ENCODE measurements at regions not wholly inside any gene's neighbourhood (a gene's known extent, or its start where the extent isn't known, plus 50 kb on each side); places are given as distances from the start of the nearest gene placed in this dataset.
A peak's percentile ranks its signal among the peaks of the same experiment; 100 is the strongest.

GRCh38 chr13:110822669-110822945, 92.3 kb downstream of the ANKRD10 start:
- TF ChIP-seq Cebpa-rat (IDR thresholded peaks at IDR 0.05): no peak
- H3K27ac ChIP-seq: no peak overlapping the region

GRCh38 chr13:110824702-110825300, 90.1 kb downstream of the ANKRD10 start:
- no peak for TF ChIP-seq Cebpa-rat (IDR thresholded peaks at IDR 0.05)
- peaks cover 0 to 17% (median 8%) of the 10 kb centered on the region in 10 experiments; a peak in 14 of 20 replicates for H3K4me1 ChIP-seq
- no peak overlapping the region for H3K4me3 ChIP-seq
- no peaks in the 10 kb centered on the region for H3K27me3 ChIP-seq
- no peaks in the 10 kb centered on the region for H3K36me3 ChIP-seq
- H3K9ac ChIP-seq: no peak overlapping the region
- peaks cover 0 to 12% (median 0%) of the 10 kb centered on the region in 11 experiments; a peak in 5 of 22 replicates for H3K9me3 ChIP-seq (replicated peaks in 1 of 11)
- no peaks in the 10 kb centered on the region for H4K20me1 ChIP-seq
- no peak overlapping the region for H3K27ac ChIP-seq
- H3K4me2 ChIP-seq: no peak overlapping the region

More at GRCh38 chr13:110822669-110822945, 92.3 kb downstream of the ANKRD10 start:
- H3K9ac ChIP-seq: no peak overlapping the region
- peaks cover 0 to 12% (median 0%) of the 10 kb centered on the region in 11 experiments; a peak in 5 of 22 replicates for H3K9me3 ChIP-seq (replicated peaks in 1 of 11)
- H3K36me3 ChIP-seq: no peaks in the 10 kb centered on the region
- no peaks in the 10 kb centered on the region for H3K27me3 ChIP-seq
- H3K4me1 ChIP-seq: peaks cover 0 to 28% (median 18%) of the 10 kb centered on the region in 10 experiments; a peak in 14 of 20 replicates
- H3K4me3 ChIP-seq: no peak overlapping the region
- H3K4me2 ChIP-seq: 0 out of 22 replicates have a peak overlapping the region, but pooled peaks of 1 of the 11 experiments have one; percentile 10
- no peaks in the 10 kb centered on the region for H4K20me1 ChIP-seq

GRCh38 chr13:110825516-110825915, 89.4 kb downstream of the ANKRD10 start:
- Histone ChIP-seq H3K27ac (no peak overlapping the region), H3K4me2 (no peak overlapping the region), H3K27me3 (no peaks in the 10 kb centered on the region), H3K9me3 (replicated peaks in 1 of 11) (peaks cover 0 to 12% (median 0%) of the 10 kb centered on the region in 11 experiments; a peak in 5 of 22 replicates), H3K9ac (no peak overlapping the region), H3K36me3 (no peaks in the 10 kb centered on the region), H4K20me1 (no peaks in the 10 kb centered on the region), H3K4me1 (peaks cover 0 to 12% (median 3%) of the 10 kb centered on the region in 10 experiments; a peak in 13 of 20 replicates), H3K4me3 (no peak overlapping the region)
- TF ChIP-seq Cebpa-rat (IDR thresholded peaks at IDR 0.05): no peak

GRCh38 chr13:110826101-110826500, 88.8 kb downstream of the ANKRD10 start:
- Histone ChIP-seq H3K4me3 (no peak overlapping the region), H4K20me1 (no peaks in the 10 kb centered on the region), H3K9ac (no peak overlapping the region), H3K27ac (no peak overlapping the region), H3K4me1 (peaks cover 0 to 8% (median 0%) of the 10 kb centered on the region in 10 experiments; a peak in 3 of 20 replicates), H3K36me3 (no peaks in the 10 kb centered on the region), H3K9me3 (replicated peaks in 1 of 11) (peaks cover 0 to 12% (median 0%) of the 10 kb centered on the region in 11 experiments; a peak in 5 of 22 replicates), H3K27me3 (no peaks in the 10 kb centered on the region), H3K4me2 (no peak overlapping the region)
- TF ChIP-seq Cebpa-rat (IDR thresholded peaks at IDR 0.05): no peak

GRCh38 chr13:110826861-110827672, 87.8 kb downstream of the ANKRD10 start:
- no peak for TF ChIP-seq Cebpa-rat (IDR thresholded peaks at IDR 0.05)
- Histone ChIP-seq H3K36me3 (no peaks in the 10 kb centered on the region), H3K4me2 (no peak overlapping the region), H3K9me3 (replicated peaks in 1 of 11) (peaks cover 0 to 12% (median 0%) of the 10 kb centered on the region in 11 experiments; a peak in 5 of 22 replicates), H3K27ac (no peak overlapping the region), H4K20me1 (no peaks in the 10 kb centered on the region), H3K9ac (no peak overlapping the region), H3K4me3 (no peak overlapping the region), H3K4me1 (peaks cover 0 to 6% (median 0%) of the 10 kb centered on the region in 10 experiments; a peak in 3 of 20 replicates), H3K27me3 (no peaks in the 10 kb centered on the region)
